LNCaP clone FGC (cell line): ENCODE measurements at regions not wholly inside any gene's neighbourhood (a gene's known extent, or its start where the extent isn't known, plus 50 kb on each side); places are given as distances from the start of the nearest gene placed in this dataset.

Source experiments
- DNase-seq: peaks from one replicate; pipeline ENCODE4 v3.0.0-alpha.2; 2011; ENCODE audit warnings: low read depth
- H3K4me3 ChIP-seq: 2 replicates; pipeline ENCODE4 v1.5.1; 2011; ENCODE audit warnings: mild to moderate bottlenecking, low read depth, low read length, control low read depth
- TF ChIP-seq, protein P1 (sequence below): IDR thresholded peaks from 2 replicates; pipeline ENCODE4 v1.5.1; 2012; ENCODE audit warnings: mild to moderate bottlenecking; ENCODE audit not compliant: control insufficient read depth, insufficient read depth; ENCODE audit errors: extremely low read depth

DNA sequence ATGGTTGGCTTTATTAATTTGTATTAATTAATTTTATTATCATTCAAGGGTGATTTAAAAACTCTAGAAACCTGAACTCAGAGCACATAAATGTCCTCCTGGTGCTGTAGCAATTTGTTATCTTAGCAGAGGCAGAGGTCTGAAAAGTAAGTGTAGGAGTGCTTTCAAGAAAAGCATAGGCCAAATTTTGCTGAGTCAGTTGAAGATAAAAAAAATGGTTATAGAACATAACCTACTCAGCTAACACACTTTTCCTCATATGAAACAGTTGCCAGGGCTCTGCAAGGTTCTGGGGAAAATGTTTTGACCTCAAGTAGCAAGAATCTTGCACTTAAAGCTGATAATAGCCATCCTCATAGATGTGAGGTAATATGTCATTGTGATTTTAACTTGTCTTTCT is 53.5 kb upstream of the CHODL start:
- DNase-seq, result no peak
- H3K4me3 ChIP-seq, result no peak overlapping the region
- TF ChIP-seq, protein P1, sequence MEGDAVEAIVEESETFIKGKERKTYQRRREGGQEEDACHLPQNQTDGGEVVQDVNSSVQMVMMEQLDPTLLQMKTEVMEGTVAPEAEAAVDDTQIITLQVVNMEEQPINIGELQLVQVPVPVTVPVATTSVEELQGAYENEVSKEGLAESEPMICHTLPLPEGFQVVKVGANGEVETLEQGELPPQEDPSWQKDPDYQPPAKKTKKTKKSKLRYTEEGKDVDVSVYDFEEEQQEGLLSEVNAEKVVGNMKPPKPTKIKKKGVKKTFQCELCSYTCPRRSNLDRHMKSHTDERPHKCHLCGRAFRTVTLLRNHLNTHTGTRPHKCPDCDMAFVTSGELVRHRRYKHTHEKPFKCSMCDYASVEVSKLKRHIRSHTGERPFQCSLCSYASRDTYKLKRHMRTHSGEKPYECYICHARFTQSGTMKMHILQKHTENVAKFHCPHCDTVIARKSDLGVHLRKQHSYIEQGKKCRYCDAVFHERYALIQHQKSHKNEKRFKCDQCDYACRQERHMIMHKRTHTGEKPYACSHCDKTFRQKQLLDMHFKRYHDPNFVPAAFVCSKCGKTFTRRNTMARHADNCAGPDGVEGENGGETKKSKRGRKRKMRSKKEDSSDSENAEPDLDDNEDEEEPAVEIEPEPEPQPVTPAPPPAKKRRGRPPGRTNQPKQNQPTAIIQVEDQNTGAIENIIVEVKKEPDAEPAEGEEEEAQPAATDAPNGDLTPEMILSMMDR, result no peak

DNA sequence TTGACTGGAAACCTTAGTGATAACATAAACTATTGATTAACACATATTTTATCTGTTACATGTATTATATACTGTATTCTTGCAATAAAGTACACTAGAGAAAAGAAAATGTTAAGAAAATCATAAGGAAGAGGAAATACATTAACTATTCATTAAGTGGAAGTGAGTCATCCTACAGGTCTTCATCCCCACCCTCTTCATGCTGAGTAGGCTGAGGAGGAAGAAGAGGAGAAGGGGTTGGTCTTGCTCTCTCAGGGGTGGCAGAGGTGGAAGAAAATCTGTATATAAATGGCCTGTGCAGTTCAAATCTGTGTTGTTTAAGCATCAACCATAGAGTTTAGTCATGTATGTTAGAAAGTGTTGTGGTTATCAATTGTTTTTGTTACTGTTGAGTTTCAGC is 66.1 kb upstream of the CHODL start:
- DNase-seq, result no peak
- TF ChIP-seq, protein P1, result no peak
- no peak overlapping the region for H3K4me3 ChIP-seq

DNA sequence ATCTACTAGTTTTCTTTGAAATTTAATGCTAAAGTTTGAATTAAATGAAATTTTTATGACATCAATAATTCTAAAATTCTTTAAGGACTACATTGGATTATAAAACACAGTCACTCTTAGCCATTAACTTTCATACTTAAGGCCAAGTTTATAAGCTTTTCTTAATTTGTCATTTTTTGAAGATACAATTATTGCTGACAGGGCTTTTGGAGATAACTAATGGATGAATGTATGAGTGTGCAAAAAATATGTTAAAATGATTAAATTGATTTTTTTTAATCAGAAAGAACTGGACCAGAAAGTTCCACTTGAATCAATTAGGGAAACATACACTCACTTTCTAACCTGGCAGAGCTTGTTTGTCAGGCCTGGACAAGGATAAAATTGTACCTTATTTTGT is 70.3 kb upstream of the CHODL start:
- no peak for DNase-seq
- no peak overlapping the region for H3K4me3 ChIP-seq
- TF ChIP-seq, protein P1, result no peak

DNA sequence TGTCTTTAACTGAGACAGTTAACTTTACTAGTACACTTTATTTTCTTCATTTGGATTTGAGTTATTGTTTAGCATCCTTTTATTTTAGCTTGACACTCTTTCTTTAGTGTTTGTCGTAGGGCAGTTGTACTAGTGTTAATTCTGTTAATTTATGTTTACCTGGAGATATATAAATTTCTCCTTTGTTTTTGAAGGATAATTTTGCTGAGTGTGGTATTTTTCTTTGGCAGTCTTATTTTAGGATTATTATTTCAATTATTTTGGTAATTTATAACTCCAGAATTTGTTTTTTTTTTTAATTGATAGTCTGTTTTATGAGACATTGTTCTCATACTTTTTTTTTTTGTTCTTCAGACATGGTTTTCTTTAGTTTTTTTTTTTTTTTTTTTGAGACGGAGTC is 73.8 kb upstream of the CHODL start:
- TF ChIP-seq, protein P1, result no peak
- H3K4me3 ChIP-seq, result no peak overlapping the region
- no peak for DNase-seq

DNA sequence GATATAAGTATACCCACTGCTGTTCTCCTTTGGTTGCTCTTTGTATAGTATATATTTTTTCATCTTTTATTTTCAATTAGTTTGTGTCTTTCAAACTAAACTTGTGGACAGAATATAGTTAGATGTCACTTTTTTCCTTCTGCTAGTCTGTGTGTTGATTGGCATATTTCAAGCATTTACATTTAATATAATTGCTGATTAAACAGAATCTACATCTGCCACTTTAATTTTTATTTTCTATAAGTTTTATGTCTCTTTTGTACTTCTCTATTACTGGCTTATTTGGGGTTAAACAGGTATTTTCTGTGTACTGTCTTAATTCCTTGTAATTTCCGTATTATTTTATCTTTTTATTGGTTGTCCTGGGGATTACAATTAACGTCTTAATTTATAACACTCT is 74.4 kb upstream of the CHODL start:
- no peak for DNase-seq
- TF ChIP-seq, protein P1, result no peak
- H3K4me3 ChIP-seq, result no peak overlapping the region

DNA sequence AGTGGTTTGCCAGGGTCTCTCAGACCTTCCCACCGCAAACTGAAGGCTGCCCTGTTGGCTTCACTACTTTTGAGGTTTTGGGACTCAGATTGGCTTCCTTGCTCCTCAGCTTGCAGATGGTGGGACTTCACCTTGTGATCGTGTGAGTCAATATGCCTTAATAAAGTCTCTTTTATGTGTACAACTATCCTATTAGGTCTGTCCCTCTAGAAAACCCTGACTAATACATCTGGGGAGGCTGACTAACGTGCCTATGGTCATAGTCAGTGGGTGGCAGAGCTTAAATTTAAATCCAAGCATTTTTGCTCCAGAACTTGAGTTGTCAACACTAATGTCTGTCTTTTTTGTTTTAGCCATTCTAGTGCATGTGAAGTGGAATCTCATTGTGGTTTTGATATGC is 76.5 kb upstream of the CHODL start:
- no peak for DNase-seq
- no peak overlapping the region for H3K4me3 ChIP-seq
- TF ChIP-seq, protein P1, result no peak

DNA sequence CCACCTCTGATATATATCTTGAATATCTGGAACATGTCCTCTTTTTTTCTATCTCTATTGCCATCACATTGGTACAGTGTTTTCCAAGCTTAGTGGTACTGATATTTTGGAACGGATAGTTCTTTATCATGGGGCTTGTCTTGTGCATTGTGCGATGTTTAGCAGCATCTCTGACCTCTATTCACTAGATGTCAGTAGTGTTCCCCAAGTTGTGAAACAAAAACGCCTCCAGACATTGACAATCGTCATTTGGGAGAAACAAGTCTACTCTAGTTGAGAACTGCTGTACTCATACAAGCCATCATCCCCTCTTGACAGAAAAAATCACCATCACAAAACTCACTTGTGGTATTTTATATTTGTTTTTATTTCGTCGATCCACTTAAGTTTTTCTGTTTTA is 79.7 kb upstream of the CHODL start:
- DNase-seq, result no peak
- no peak overlapping the region for H3K4me3 ChIP-seq
- TF ChIP-seq, protein P1, result peak; percentile 42
